Suppressor macrophage treated with lipopolysaccharide for 1 hour (primary cell): ENCODE measurements at regions not wholly inside any gene's neighbourhood (a gene's known extent, or its start where the extent isn't known, plus 50 kb on each side); places are given as distances from the start of the nearest gene placed in this dataset.
"Not testable (repeated sequence)": the region's sequence is repeated elsewhere in the genome, so short reads cannot be mapped to it uniquely, and the experiment has no call there.

Experiments used
- DNase-seq, 3 donors: peaks; one replicate each; pipeline ENCODE4 v3.0.0-alpha.2; 2020 to 2022

- DNase-seq, result no peak
Observed at GRCh38 chr16:26809461-26809860, 257.3 kb upstream of the C16orf82 start.

- no peak for DNase-seq
Observed at GRCh38 chr16:26816266-26816665, 250.5 kb upstream of the C16orf82 start.

- DNase-seq, result no peak
Observed at GRCh38 chr16:26816885-26817571, 249.7 kb upstream of the C16orf82 start.

- no peak for DNase-seq
Observed at GRCh38 chr16:26818393-26818792, 248.3 kb upstream of the C16orf82 start.

- no peak for DNase-seq
Observed at GRCh38 chr16:26824469-26824868, 242.3 kb upstream of the C16orf82 start.

GRCh38 chr16:26826500-26826899, 240.2 kb upstream of the C16orf82 start:
- DNase-seq, result no peak

GRCh38 chr16:26827386-26827785, 239.3 kb upstream of the C16orf82 start:
- DNase-seq, result no peak

- DNase-seq, result no peak
Observed at GRCh38 chr16:26830428-26831127, 236.1 kb upstream of the C16orf82 start.

GRCh38 chr16:26836114-26836513, 230.6 kb upstream of the C16orf82 start:
- not testable (repeated sequence) for DNase-seq

- DNase-seq, result no peak
Observed at GRCh38 chr16:26838931-26839330, 227.8 kb upstream of the C16orf82 start.

- DNase-seq, result no peak
Observed at GRCh38 chr16:26840691-26841090, 226.0 kb upstream of the C16orf82 start.

- DNase-seq, result no peak
Observed at GRCh38 chr16:26856271-26856670, 210.5 kb upstream of the C16orf82 start.

- no peak for DNase-seq
Observed at GRCh38 chr16:26856791-26857190, 209.9 kb upstream of the C16orf82 start.

- DNase-seq, result no peak
Observed at GRCh38 chr16:26857371-26857770, 209.4 kb upstream of the C16orf82 start.

GRCh38 chr16:26860506-26860905, 206.2 kb upstream of the C16orf82 start:
- DNase-seq, result no peak

GRCh38 chr16:26863931-26864330, 202.8 kb upstream of the C16orf82 start:
- no peak for DNase-seq

GRCh38 chr16:26874318-26874717, 192.4 kb upstream of the C16orf82 start:
- DNase-seq, result not testable (repeated sequence)

GRCh38 chr16:26877421-26877820, 189.3 kb upstream of the C16orf82 start:
- DNase-seq, result no peak

- DNase-seq, result no peak
Observed at GRCh38 chr16:26885674-26886073, 181.1 kb upstream of the C16orf82 start.

- no peak for DNase-seq
Observed at GRCh38 chr16:26889740-26890139, 177.0 kb upstream of the C16orf82 start.

GRCh38 chr16:26898200-26898599, 168.5 kb upstream of the C16orf82 start:
- DNase-seq, result no peak

GRCh38 chr16:26901196-26901861, 165.4 kb upstream of the C16orf82 start:
- no peak for DNase-seq

- no peak for DNase-seq
Observed at GRCh38 chr16:26901983-26902382, 164.7 kb upstream of the C16orf82 start.

- DNase-seq, result no peak
Observed at GRCh38 chr16:26905336-26905735, 161.4 kb upstream of the C16orf82 start.
